ENCODE measurements at regions not wholly inside any gene's neighbourhood (a gene's known extent, or its start where the extent isn't known, plus 50 kb on each side); places are given as distances from the start of the nearest gene placed in this dataset.

GRCh38 chr20:48283470-48284110, 498.3 kb upstream of the SULF2 start:
- TF ChIP-seq POLR2A (IDR thresholded peaks at IDR 0.05; ENCODE audit: low read depth, low read length): no peak
- FAIRE-seq: no peak
- DNase-seq (ENCODE audit: insufficient read length, low spot score): no peak

DNA sequence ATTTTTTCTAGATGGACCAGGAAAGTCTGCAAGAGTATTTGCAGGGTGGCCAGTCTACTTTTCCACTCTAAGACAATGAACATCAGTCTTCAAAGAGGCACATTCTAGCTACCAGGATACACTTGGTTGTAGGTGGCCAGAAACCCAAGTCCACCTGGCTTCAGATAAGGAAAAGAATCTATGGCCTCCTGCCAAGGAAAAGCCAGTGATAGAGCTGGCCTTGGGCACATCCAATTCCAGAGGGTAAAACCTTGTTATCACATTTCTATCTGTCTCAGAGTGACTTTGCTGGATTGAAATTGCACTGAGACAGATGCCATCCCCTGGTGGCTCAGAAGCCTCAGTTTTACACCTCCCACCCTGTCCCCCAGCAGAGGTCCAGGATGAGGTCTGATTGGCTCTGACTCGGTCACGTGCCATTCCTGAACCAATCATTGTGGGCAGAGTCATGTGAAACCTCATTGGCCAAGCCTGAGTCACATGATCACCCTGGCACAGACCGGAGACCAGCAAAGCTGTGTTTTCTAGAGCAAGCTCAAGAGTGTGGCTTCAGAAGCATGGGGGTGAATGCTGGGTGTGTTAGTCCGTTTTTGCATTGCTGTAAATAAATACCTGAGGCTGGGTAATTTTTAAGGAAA, 497.4 kb upstream of the SULF2 start:
- no peak for FAIRE-seq
- DNase-seq (ENCODE audit: insufficient read length, low spot score): no peak

GRCh38 chr20:48281501-48281900, 496.2 kb upstream of the SULF2 start:
- FAIRE-seq (no peak), DNase-seq (ENCODE audit: insufficient read length, low spot score) (no peak)
- no peak for TF ChIP-seq PAX5 (IDR thresholded peaks at IDR 0.05; ENCODE audit: insufficient read depth, low read length, severe bottlenecking)
- TF ChIP-seq SPI1 (IDR thresholded peaks at IDR 0.05; ENCODE audit: low read depth, low read length): no peak
- no peak for TF ChIP-seq POU2F2 (IDR thresholded peaks at IDR 0.05; ENCODE audit: low read depth, low read length)
- TF ChIP-seq POLR2A (IDR thresholded peaks at IDR 0.05; ENCODE audit: low read depth, low read length): no peak
- no peak for TF ChIP-seq POLR2AphosphoS5 (IDR thresholded peaks at IDR 0.05; ENCODE audit: low read depth, low read length)
- TF ChIP-seq TAF1 (IDR thresholded peaks at IDR 0.05; ENCODE audit: low read depth, low read length): no peak

More for the DNA sequence above, 497.4 kb upstream of the SULF2 start:
- no peak for TF ChIP-seq POLR2A (IDR thresholded peaks at IDR 0.05; ENCODE audit: low read depth, low read length)
- no peak for TF ChIP-seq PAX5 (IDR thresholded peaks at IDR 0.05; ENCODE audit: insufficient read depth, low read length, severe bottlenecking)
- TF ChIP-seq POLR2AphosphoS5 (IDR thresholded peaks at IDR 0.05; ENCODE audit: low read depth, low read length): no peak
- TF ChIP-seq POU2F2 (IDR thresholded peaks at IDR 0.05; ENCODE audit: low read depth, low read length): no peak
- TF ChIP-seq SPI1 (IDR thresholded peaks at IDR 0.05; ENCODE audit: low read depth, low read length): no peak
- TF ChIP-seq TAF1 (IDR thresholded peaks at IDR 0.05; ENCODE audit: low read depth, low read length): no peak

GRCh38 chr20:48278961-48279481, 493.7 kb upstream of the SULF2 start:
- TF ChIP-seq TAF1 (IDR thresholded peaks at IDR 0.05; ENCODE audit: low read depth, low read length) (no peak), POLR2AphosphoS5 (IDR thresholded peaks at IDR 0.05; ENCODE audit: low read depth, low read length) (no peak), SPI1 (IDR thresholded peaks at IDR 0.05; ENCODE audit: low read depth, low read length) (no peak), PAX5 (IDR thresholded peaks at IDR 0.05; ENCODE audit: insufficient read depth, low read length, severe bottlenecking) (no peak)
- DNase-seq (ENCODE audit: insufficient read length, low spot score) (no peak), FAIRE-seq (no peak)

DNA sequence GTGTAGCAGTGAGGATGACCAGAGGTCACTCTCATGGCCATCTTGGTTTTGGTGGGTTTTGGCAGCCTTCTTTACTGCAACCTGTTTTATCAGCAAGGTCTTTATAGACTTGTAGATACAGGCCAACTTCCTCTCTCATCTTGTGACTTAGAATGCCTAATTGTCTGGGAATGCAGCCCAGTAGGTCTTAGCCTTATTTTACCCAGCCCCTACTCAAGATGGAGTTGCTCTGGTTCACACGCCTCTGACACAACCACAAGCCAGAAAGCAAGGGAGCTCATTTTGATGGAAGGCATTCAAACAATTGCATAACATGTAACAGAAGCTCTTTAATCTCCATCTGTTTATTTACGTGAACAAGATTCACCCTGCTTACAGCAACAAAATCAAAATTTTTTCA, 492.0 kb upstream of the SULF2 start:
- no peak for FAIRE-seq
- DNase-seq (ENCODE audit: insufficient read length, low spot score): no peak
- TF ChIP-seq TAF1 (IDR thresholded peaks at IDR 0.05; ENCODE audit: low read depth, low read length) (no peak), SPI1 (IDR thresholded peaks at IDR 0.05; ENCODE audit: low read depth, low read length) (no peak), PAX5 (IDR thresholded peaks at IDR 0.05; ENCODE audit: insufficient read depth, low read length, severe bottlenecking) (no peak), POLR2A (IDR thresholded peaks at IDR 0.05; ENCODE audit: low read depth, low read length) (no peak), POU2F2 (IDR thresholded peaks at IDR 0.05; ENCODE audit: low read depth, low read length) (no peak), POLR2AphosphoS5 (IDR thresholded peaks at IDR 0.05; ENCODE audit: low read depth, low read length) (no peak)

DNA sequence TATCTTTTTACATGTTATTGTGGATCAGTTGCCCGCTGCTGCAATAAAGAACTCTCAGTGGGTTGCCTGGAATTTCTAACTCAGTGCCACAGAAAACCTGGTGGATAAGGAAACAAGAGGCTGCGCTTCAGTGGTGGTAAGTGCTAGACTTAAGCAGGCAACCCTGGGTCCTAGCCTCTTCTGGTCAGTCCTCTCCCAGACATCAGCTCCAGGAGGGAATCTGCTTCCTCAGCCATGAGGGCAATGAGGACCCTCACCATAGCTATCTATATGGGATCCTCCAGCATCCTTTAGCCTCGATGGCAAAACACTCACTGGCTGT, 490.7 kb upstream of the SULF2 start:
- DNase-seq (ENCODE audit: insufficient read length, low spot score): no peak
- no peak for FAIRE-seq

GRCh38 chr20:48275286-48276020, 490.2 kb upstream of the SULF2 start:
- FAIRE-seq (no peak), DNase-seq (ENCODE audit: insufficient read length, low spot score) (no peak)
- TF ChIP-seq POLR2AphosphoS5 (IDR thresholded peaks at IDR 0.05; ENCODE audit: low read depth, low read length): no peak
- TF ChIP-seq POLR2A (IDR thresholded peaks at IDR 0.05; ENCODE audit: low read depth, low read length): no peak

More for the DNA sequence above, 490.7 kb upstream of the SULF2 start:
- TF ChIP-seq POU2F2 (IDR thresholded peaks at IDR 0.05; ENCODE audit: low read depth, low read length) (no peak), SPI1 (IDR thresholded peaks at IDR 0.05; ENCODE audit: low read depth, low read length) (no peak), POLR2A (IDR thresholded peaks at IDR 0.05; ENCODE audit: low read depth, low read length) (no peak), TAF1 (IDR thresholded peaks at IDR 0.05; ENCODE audit: low read depth, low read length) (no peak), PAX5 (IDR thresholded peaks at IDR 0.05; ENCODE audit: insufficient read depth, low read length, severe bottlenecking) (no peak), POLR2AphosphoS5 (IDR thresholded peaks at IDR 0.05; ENCODE audit: low read depth, low read length) (no peak)

GRCh38 chr20:48273843-48274242, 488.6 kb upstream of the SULF2 start:
- DNase-seq (ENCODE audit: insufficient read length, low spot score) (no peak), FAIRE-seq (no peak)
- TF ChIP-seq POU2F2 (IDR thresholded peaks at IDR 0.05; ENCODE audit: low read depth, low read length) (no peak), PAX5 (IDR thresholded peaks at IDR 0.05; ENCODE audit: insufficient read depth, low read length, severe bottlenecking) (no peak), SPI1 (IDR thresholded peaks at IDR 0.05; ENCODE audit: low read depth, low read length) (no peak), POLR2AphosphoS5 (IDR thresholded peaks at IDR 0.05; ENCODE audit: low read depth, low read length) (no peak), TAF1 (IDR thresholded peaks at IDR 0.05; ENCODE audit: low read depth, low read length) (no peak), POLR2A (IDR thresholded peaks at IDR 0.05; ENCODE audit: low read depth, low read length) (no peak)

GRCh38 chr20:48270885-48271284, 485.6 kb upstream of the SULF2 start:
- TF ChIP-seq POLR2A (IDR thresholded peaks at IDR 0.05; ENCODE audit: low read depth, low read length) (no peak), POU2F2 (IDR thresholded peaks at IDR 0.05; ENCODE audit: low read depth, low read length) (no peak), TAF1 (IDR thresholded peaks at IDR 0.05; ENCODE audit: low read depth, low read length) (no peak), POLR2AphosphoS5 (IDR thresholded peaks at IDR 0.05; ENCODE audit: low read depth, low read length) (no peak), PAX5 (IDR thresholded peaks at IDR 0.05; ENCODE audit: insufficient read depth, low read length, severe bottlenecking) (no peak), SPI1 (IDR thresholded peaks at IDR 0.05; ENCODE audit: low read depth, low read length) (no peak)
- DNase-seq (ENCODE audit: insufficient read length, low spot score) (no peak), FAIRE-seq (no peak)
